ENCODE measurements at regions not wholly inside any gene's neighbourhood (a gene's known extent, or its start where the extent isn't known, plus 50 kb on each side); places are given as distances from the start of the nearest gene placed in this dataset.
"Not testable (repeated sequence)": the region's sequence is repeated elsewhere in the genome, so short reads cannot be mapped to it uniquely, and the experiment has no call there.

- TF ChIP-seq CTCF (IDR thresholded peaks at IDR 0.05; ENCODE audit: low read depth, low read length): no peak
- DNase-seq (ENCODE audit: extremely low read depth, low read depth): no peak
Measured at GRCh38 chr1:38498686-38499085, 360.9 kb downstream of the RRAGC start.

GRCh38 chr1:38497921-38498656 lies 361.5 kb downstream of the RRAGC start:
- no peak for TF ChIP-seq CTCF (IDR thresholded peaks at IDR 0.05; ENCODE audit: low read depth, low read length)
- DNase-seq (ENCODE audit: extremely low read depth, low read depth): no peak

GRCh38 chr1:38493306-38493705 lies 366.3 kb downstream of the RRAGC start:
- not testable (repeated sequence) for DNase-seq (ENCODE audit: extremely low read depth, low read depth)

GRCh38 chr1:38489844-38490270 lies 369.7 kb downstream of the RRAGC start:
- TF ChIP-seq CTCF (IDR thresholded peaks at IDR 0.05; ENCODE audit: low read depth, low read length): peak; percentile 31
- DNase-seq (ENCODE audit: extremely low read depth, low read depth): no peak

GRCh38 chr1:38488162-38488898 lies 371.2 kb downstream of the RRAGC start:
- no peak for TF ChIP-seq CTCF (IDR thresholded peaks at IDR 0.05; ENCODE audit: low read depth, low read length)
- DNase-seq (ENCODE audit: extremely low read depth, low read depth): no peak

GRCh38 chr1:38487396-38487795 lies 372.2 kb downstream of the RRAGC start:
- no peak for DNase-seq (ENCODE audit: extremely low read depth, low read depth)
- no peak for TF ChIP-seq CTCF (IDR thresholded peaks at IDR 0.05; ENCODE audit: low read depth, low read length)

- no peak for DNase-seq (ENCODE audit: extremely low read depth, low read depth)
- no peak for TF ChIP-seq CTCF (IDR thresholded peaks at IDR 0.05; ENCODE audit: low read depth, low read length)
Measured at GRCh38 chr1:38486085-38486484, 373.5 kb downstream of the RRAGC start.

All from AG09319 (cell line).